ENCODE measurements at regions not wholly inside any gene's neighbourhood (a gene's known extent, or its start where the extent isn't known, plus 50 kb on each side); places are given as distances from the start of the nearest gene placed in this dataset.

DNA sequence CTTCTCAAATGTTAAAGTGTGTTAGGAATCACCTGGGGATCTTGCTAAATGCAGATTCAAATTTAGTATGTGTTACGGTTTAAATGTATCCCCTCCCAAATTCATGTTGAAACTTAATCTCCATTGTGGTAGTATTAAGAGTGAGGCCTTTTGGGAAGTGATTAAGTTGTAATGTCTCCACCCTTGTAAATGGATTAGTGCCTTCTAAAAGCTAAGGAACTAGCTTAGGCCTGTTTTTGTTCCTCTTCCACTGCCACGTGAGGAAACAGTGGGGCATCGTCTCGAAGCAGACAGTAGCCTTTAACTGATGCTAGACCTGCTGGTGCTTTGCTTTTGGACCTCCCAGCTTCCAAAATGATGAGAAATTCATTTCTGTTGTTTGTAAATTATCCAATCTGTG lies 52.3 kb upstream of the SEMA3D start:
- no peaks in the 10 kb centered on the region for H3K9me3 ChIP-seq
- TF ChIP-seq, protein P1, sequence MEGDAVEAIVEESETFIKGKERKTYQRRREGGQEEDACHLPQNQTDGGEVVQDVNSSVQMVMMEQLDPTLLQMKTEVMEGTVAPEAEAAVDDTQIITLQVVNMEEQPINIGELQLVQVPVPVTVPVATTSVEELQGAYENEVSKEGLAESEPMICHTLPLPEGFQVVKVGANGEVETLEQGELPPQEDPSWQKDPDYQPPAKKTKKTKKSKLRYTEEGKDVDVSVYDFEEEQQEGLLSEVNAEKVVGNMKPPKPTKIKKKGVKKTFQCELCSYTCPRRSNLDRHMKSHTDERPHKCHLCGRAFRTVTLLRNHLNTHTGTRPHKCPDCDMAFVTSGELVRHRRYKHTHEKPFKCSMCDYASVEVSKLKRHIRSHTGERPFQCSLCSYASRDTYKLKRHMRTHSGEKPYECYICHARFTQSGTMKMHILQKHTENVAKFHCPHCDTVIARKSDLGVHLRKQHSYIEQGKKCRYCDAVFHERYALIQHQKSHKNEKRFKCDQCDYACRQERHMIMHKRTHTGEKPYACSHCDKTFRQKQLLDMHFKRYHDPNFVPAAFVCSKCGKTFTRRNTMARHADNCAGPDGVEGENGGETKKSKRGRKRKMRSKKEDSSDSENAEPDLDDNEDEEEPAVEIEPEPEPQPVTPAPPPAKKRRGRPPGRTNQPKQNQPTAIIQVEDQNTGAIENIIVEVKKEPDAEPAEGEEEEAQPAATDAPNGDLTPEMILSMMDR (IDR thresholded peaks at IDR 0.05) = no peak
- intact Hi-C loops (cut with DNase I) = no loop called here

DNA sequence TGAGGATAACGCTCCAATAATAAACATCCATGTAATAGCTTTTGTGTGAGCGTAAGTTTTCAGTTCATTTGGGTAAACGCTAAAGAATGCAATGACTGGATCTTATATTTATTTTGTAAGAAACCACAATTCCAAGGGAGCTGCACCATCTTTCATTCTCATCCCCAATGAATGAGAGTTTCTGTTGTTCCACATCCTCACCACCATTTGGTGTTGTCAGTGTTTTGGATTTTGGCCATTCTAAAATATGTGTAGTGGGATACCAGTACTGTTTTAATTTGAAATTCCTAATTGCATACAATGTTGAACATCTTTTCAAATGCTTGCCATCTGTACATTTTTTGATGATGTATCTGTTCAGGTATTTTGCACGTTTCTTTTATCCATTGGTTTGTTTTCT lies 50.9 kb upstream of the SEMA3D start:
- ATAC-seq (no peak), DNase-seq (no peak)
- intact Hi-C loops (cut with DNase I) = no loop called here
- 83 to 91% methylated on average over 4 of the region's 4 CpGs for WGBS, 2 donors
- Histone ChIP-seq H3K4me1 (no peaks in the 10 kb centered on the region), H3K9me3 (no peaks in the 10 kb centered on the region), H3K27ac (no peak overlapping the region), H3K4me3 (no peak overlapping the region), H3K27me3 (no peaks in the 10 kb centered on the region), H3K36me3 (no peaks in the 10 kb centered on the region)
- TF ChIP-seq, protein P1 (IDR thresholded peaks at IDR 0.05) = no peak

More for the DNA sequence above, 52.3 kb upstream of the SEMA3D start:
- DNase-seq = no peak
- Histone ChIP-seq H3K27me3 (no peaks in the 10 kb centered on the region), H3K27ac (no peak overlapping the region), H3K4me3 (no peak overlapping the region), H3K36me3 (no peaks in the 10 kb centered on the region), H3K4me1 (no peaks in the 10 kb centered on the region)
- no peak for ATAC-seq
- WGBS, 2 donors = 80 to 83% methylated on average over 4 of the region's 4 CpGs
